Adipose tissue (tissue), 3 donors: ENCODE measurements at regions not wholly inside any gene's neighbourhood (a gene's known extent, or its start where the extent isn't known, plus 50 kb on each side); places are given as distances from the start of the nearest gene placed in this dataset.

Source experiments
- H3K27ac ChIP-seq: one replicate; pipeline ENCODE4 v1.5.1; 2013; ENCODE audit warnings: low read depth, low read length
- WGBS, 3 donors: extraction: QIAGEN DNeasy Blood & Tissue Kit; methylation state at CpG; one replicate each; pipeline ENCODE4 v1.1.7; 2013; 5-methylcytosine and 5-hydroxymethylcytosine counted together
- donor health status: healthy with polysubstance abuse.
- donor health status: Bipolar disorder and iron deficiency.
- donor health status: healthy.

GRCh38 chr9:86838519-86839497, 108.5 kb downstream of the GAS1 start:
- H3K27ac ChIP-seq = no peak overlapping the region
- 66 to 81% (median 70%) methylated on average over 17 of the region's 17 CpGs for WGBS, 3 donors

- 86 to 92% (median 92%) methylated on average over 4 of the region's 4 CpGs for WGBS, 3 donors
- no peak overlapping the region for H3K27ac ChIP-seq
These were observed 110.0 kb downstream of the GAS1 start for GRCh38 chr9:86837345-86837744.

DNA sequence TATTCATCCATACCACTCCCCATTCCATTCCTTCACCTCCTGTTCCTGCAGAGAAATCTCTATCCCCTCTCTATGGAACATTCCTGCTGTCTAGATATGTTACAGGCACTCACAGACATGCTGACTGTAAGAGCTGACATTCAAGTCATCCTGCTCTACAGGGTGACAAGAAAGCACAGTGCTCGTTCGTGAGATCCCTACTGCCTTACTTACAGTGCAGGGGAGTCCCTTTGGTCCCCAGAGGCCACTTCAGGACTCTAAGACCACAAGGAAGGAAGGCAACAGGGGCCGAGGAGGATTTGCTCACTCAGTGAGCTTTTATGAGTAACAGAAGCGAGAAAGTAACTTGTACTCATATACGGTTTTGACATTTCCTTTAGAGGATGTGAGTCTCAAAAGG, 110.5 kb downstream of the GAS1 start:
- WGBS, 3 donors = 75 to 83% (median 79%) methylated on average over 5 of the region's 5 CpGs
- no peak overlapping the region for H3K27ac ChIP-seq

- H3K27ac ChIP-seq = no peak overlapping the region
- WGBS, 3 donors = 96 to 97% (median 96%) methylated on average over 1 of the region's 1 CpG
These were observed 111.0 kb downstream of the GAS1 start for GRCh38 chr9:86836266-86836665.

GRCh38 chr9:86830356-86830755, 117.0 kb downstream of the GAS1 start:
- WGBS, 3 donors = 42 to 90% (median 61%) methylated on average over 2 of the region's 2 CpGs
- no peak overlapping the region for H3K27ac ChIP-seq

- WGBS, 3 donors = 54 to 93% (median 59%) methylated on average over 1 of the region's 1 CpG
- H3K27ac ChIP-seq = no peak overlapping the region
These were observed 117.7 kb downstream of the GAS1 start for GRCh38 chr9:86829496-86830046.

DNA sequence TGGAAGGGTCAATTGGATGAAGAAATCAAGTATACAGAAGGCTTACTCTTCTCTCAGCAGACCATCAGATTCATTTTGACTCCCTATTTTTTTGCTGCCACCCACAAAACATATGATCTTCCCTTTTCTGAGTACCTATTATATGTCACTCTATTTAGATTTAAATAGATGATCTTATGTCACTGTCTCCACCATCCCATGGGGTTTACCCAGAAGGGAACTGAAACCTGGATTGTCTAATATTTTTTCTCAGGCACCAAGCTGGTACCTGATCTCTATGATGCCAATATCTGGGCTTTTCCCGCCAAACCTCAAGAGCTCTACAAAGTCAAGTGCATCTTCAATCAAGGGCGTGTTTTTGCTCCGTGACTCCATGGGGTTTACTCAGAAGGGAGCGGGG, 118.7 kb downstream of the GAS1 start:
- 85 to 89% (median 85%) methylated on average over 4 of the region's 4 CpGs for WGBS, 3 donors
- H3K27ac ChIP-seq = no peak overlapping the region

GRCh38 chr9:86827893-86828292, 119.4 kb downstream of the GAS1 start:
- WGBS, 3 donors = 42 to 71% (median 46%) methylated on average over 1 of the region's 1 CpG

GRCh38 chr9:86825299-86825698, 122.0 kb downstream of the GAS1 start:
- 87 to 93% (median 90%) methylated on average over 2 of the region's 2 CpGs for WGBS, 3 donors
- no peak overlapping the region for H3K27ac ChIP-seq

More at GRCh38 chr9:86827893-86828292, 119.4 kb downstream of the GAS1 start:
- no peak overlapping the region for H3K27ac ChIP-seq

DNA sequence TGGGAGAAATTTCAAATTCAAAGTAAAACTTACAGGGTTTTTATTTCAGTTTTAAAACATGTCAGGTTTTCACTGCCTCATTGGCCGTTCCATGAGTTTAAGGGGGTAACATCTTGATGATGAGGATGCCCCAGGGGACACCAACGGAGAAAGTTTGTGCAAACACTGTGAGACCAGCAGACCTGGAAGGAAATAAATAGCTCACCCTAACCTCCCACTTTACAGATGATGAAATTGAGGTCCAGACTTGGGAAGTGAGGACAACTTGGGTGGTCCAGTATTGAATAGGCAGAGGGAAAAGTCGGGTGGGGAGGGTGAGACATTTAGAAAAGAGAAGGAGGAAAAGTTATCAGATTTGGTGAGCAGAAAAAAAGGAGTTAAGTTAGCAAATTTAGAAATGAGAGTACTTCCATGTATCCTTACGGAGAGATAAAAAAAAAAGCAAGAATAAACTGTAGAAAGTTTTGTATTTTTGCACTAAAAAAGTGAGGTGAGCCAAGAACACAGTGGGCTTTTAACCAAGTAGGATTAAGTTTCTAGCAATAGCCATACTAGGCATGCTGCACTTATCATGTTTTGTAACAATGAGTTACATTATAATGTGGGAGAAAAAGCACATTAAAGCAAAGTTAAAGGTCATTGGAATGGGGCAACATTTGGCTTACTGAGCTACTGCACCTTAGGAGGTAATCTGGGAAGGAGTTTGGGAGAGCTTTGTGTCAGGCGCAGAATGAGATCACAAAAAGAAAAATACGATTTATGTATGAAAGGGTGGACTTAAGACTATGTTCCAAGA, 125.1 kb downstream of the GAS1 start:
- 29 to 52% (median 37%) methylated on average over 6 of the region's 6 CpGs for WGBS, 3 donors
- H3K27ac ChIP-seq = no peak overlapping the region

GRCh38 chr9:86821006-86821845, 126.1 kb downstream of the GAS1 start:
- H3K27ac ChIP-seq = no peak overlapping the region
- WGBS, 3 donors = 76 to 85% (median 77%) methylated on average over 8 of the region's 8 CpGs

GRCh38 chr9:86819552-86819951, 127.8 kb downstream of the GAS1 start:
- H3K27ac ChIP-seq = no peak overlapping the region
- 70 to 84% (median 78%) methylated on average over 1 of the region's 1 CpG for WGBS, 3 donors

GRCh38 chr9:86818636-86819035, 128.7 kb downstream of the GAS1 start:
- WGBS, 3 donors = 93 to 96% (median 94%) methylated on average over 6 of the region's 6 CpGs
- no peak overlapping the region for H3K27ac ChIP-seq

- 94 to 98% (median 94%) methylated on average over 5 of the region's 5 CpGs for WGBS, 3 donors
- H3K27ac ChIP-seq = no peak overlapping the region
These were observed 130.4 kb downstream of the GAS1 start for GRCh38 chr9:86816868-86817267.

DNA sequence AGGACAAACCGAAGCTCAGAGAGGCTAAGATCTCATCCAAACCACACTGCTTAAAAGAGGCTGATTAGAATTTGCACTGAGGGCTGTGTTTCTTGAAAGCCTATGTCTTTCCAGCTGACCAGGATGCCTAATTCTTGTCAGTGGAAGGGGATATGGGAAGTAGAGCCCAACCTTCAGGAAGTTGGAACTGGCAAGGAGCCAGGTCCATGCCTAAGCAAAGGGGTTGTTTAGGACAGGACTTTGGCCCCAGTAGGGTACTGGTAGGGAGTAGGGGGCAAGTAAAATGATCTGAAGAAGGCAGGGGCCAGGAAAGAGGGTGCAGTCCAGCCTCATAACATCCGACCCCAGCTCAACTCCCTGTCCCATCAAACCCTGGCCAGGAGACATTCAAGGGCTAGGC, 130.9 kb downstream of the GAS1 start:
- WGBS, 3 donors = 59 to 85% (median 70%) methylated on average over 2 of the region's 2 CpGs
- H3K27ac ChIP-seq = no peak overlapping the region

- WGBS, 3 donors = 82 to 94% (median 89%) methylated on average over 3 of the region's 3 CpGs
These were observed 134.7 kb downstream of the GAS1 start for GRCh38 chr9:86812616-86813015.

GRCh38 chr9:86809759-86810367, 137.4 kb downstream of the GAS1 start:
- no peak overlapping the region for H3K27ac ChIP-seq

More at GRCh38 chr9:86812616-86813015, 134.7 kb downstream of the GAS1 start:
- no peak overlapping the region for H3K27ac ChIP-seq

GRCh38 chr9:86809151-86809550, 138.2 kb downstream of the GAS1 start:
- H3K27ac ChIP-seq = no peak overlapping the region

More at GRCh38 chr9:86809759-86810367, 137.4 kb downstream of the GAS1 start:
- 80 to 88% (median 87%) methylated on average over 9 of the region's 9 CpGs for WGBS, 3 donors

More at GRCh38 chr9:86809151-86809550, 138.2 kb downstream of the GAS1 start:
- 87 to 94% (median 90%) methylated on average over 6 of the region's 6 CpGs for WGBS, 3 donors
